Neuronal stem cell (in vitro differentiated cells): ENCODE measurements at regions not wholly inside any gene's neighbourhood (a gene's known extent, or its start where the extent isn't known, plus 50 kb on each side); places are given as distances from the start of the nearest gene placed in this dataset.

Source experiments
- DNase-seq: peaks from one replicate; pipeline ENCODE4 v3.0.0-alpha.2; 2013; ENCODE audit warnings: low spot score
- H2AFZ ChIP-seq: one replicate; pipeline ENCODE4 v1.6.1; 2013; ENCODE audit warnings: mild to moderate bottlenecking, low read length, inconsistent platforms
- H2AK5ac ChIP-seq: 2 replicates; pipeline ENCODE4 v1.6.1; 2013; ENCODE audit warnings: low read depth, mild to moderate bottlenecking, inconsistent platforms, low read length, moderate library complexity, mixed read lengths
- H2BK120ac ChIP-seq: 2 replicates; pipeline ENCODE4 v1.6.1; 2013; ENCODE audit warnings: low read depth, mild to moderate bottlenecking, inconsistent platforms, low read length, moderate library complexity, mixed read lengths
- H2BK12ac ChIP-seq: one replicate; pipeline ENCODE4 v1.6.1; 2013; ENCODE audit warnings: low read length, inconsistent platforms
- H2BK15ac ChIP-seq: 2 replicates; pipeline ENCODE4 v1.6.1; 2013; ENCODE audit warnings: mild to moderate bottlenecking, low read length, inconsistent platforms, mixed read lengths
- H2BK5ac ChIP-seq: one replicate; pipeline ENCODE4 v1.6.1; 2013; ENCODE audit warnings: inconsistent platforms, mild to moderate bottlenecking, low read length, moderate library complexity
- H3K14ac ChIP-seq: one replicate; pipeline ENCODE4 v1.6.1; 2013; ENCODE audit warnings: low read length, inconsistent platforms
- H3K18ac ChIP-seq: 2 replicates; pipeline ENCODE4 v1.6.1; 2013; ENCODE audit warnings: low read length, inconsistent platforms
- H3K23ac ChIP-seq: 2 replicates; pipeline ENCODE4 v1.6.1; 2013; ENCODE audit warnings: low read depth, mild to moderate bottlenecking, mixed read lengths, low read length, inconsistent platforms; ENCODE audit not compliant: poor library complexity
- H3K27ac ChIP-seq: replicated peaks from 3 replicates; pipeline ENCODE4 v1.5.1; 2013; ENCODE audit warnings: low read length, inconsistent platforms
- H3K27me3 ChIP-seq, 3 experiments: 2 replicates each; pipeline ENCODE4 v1.6.1; 2013; ENCODE audit warnings: low read length in 3 of 3, mild to moderate bottlenecking in 2 of 3, inconsistent platforms in 1 of 3, low read depth in 1 of 3, mixed read lengths in 1 of 3, moderate library complexity in 1 of 3; ENCODE audit not compliant: control insufficient read depth in 3 of 3, insufficient read depth in 3 of 3
- H3K36me3 ChIP-seq, 2 donors: replicated peaks in 1 of 2; 2 replicates each; pipeline ENCODE4 v1.6.1; 2013; ENCODE audit warnings: low read length in 2 of 2; ENCODE audit not compliant: control insufficient read depth in 2 of 2, insufficient read depth in 2 of 2
- H3K4ac ChIP-seq: 2 replicates; pipeline ENCODE4 v1.6.1; 2013; ENCODE audit warnings: inconsistent platforms, mild to moderate bottlenecking, low read length, moderate library complexity
- H3K4me1 ChIP-seq, 2 donors: 1 replicate in 1 of 2; 2 replicates in 1 of 2; pipeline ENCODE4 v1.6.1; 2013; ENCODE audit warnings: low read length in 2 of 2, low read depth in 1 of 2; ENCODE audit not compliant: control insufficient read depth in 2 of 2, insufficient read depth in 1 of 2
- H3K4me2 ChIP-seq: one replicate; pipeline ENCODE4 v1.6.1; 2013; ENCODE audit warnings: mild to moderate bottlenecking, low read length, inconsistent platforms; ENCODE audit not compliant: insufficient read depth, poor library complexity, severe bottlenecking
- H3K4me3 ChIP-seq, 2 donors: 2 replicates each; pipeline ENCODE4 v1.5.1; 2013; ENCODE audit warnings: low read length in 2 of 2, mild to moderate bottlenecking in 2 of 2, inconsistent platforms in 1 of 2, moderate library complexity in 1 of 2
- H3K79me1 ChIP-seq: one replicate; pipeline ENCODE4 v1.6.1; 2013; ENCODE audit warnings: low read depth, mild to moderate bottlenecking, inconsistent platforms, low read length, moderate library complexity
- H3K9ac ChIP-seq: one replicate; pipeline ENCODE4 v1.6.1; 2013; ENCODE audit warnings: mild to moderate bottlenecking, low read depth, low read length, inconsistent platforms; ENCODE audit not compliant: poor library complexity
- H3K9me3 ChIP-seq, 2 donors: replicated peaks in 1 of 2; 2 replicates each; pipeline versions ENCODE3 to v1.6.1; 2013; ENCODE audit warnings: low read length in 2 of 2, mild to moderate bottlenecking in 2 of 2, inconsistent platforms in 1 of 2, low read depth in 1 of 2, mixed read lengths in 1 of 2, moderate library complexity in 1 of 2; ENCODE audit not compliant: control insufficient read depth in 2 of 2, insufficient read depth in 1 of 2
- H4K8ac ChIP-seq: one replicate; pipeline ENCODE4 v1.6.1; 2013; ENCODE audit warnings: low read depth, mild to moderate bottlenecking, inconsistent platforms, low read length, moderate library complexity
- H4K91ac ChIP-seq: one replicate; pipeline ENCODE4 v1.6.1; 2013; ENCODE audit warnings: low read length, low read depth, mild to moderate bottlenecking, inconsistent platforms; ENCODE audit not compliant: poor library complexity
- WGBS, 2 donors: extraction: QIAGEN DNeasy Blood & Tissue Kit; methylation state at CpG; one replicate each; pipeline ENCODE4 v1.1.7; 2013; ENCODE audit warnings: missing lambda C conversion rate in 2 of 2, mixed read lengths in 1 of 2; ENCODE audit not compliant: insufficient read length in 2 of 2, insufficient replicate concordance in 1 of 2; ENCODE audit errors: extremely low coverage in 2 of 2; 5-methylcytosine and 5-hydroxymethylcytosine counted together

DNA sequence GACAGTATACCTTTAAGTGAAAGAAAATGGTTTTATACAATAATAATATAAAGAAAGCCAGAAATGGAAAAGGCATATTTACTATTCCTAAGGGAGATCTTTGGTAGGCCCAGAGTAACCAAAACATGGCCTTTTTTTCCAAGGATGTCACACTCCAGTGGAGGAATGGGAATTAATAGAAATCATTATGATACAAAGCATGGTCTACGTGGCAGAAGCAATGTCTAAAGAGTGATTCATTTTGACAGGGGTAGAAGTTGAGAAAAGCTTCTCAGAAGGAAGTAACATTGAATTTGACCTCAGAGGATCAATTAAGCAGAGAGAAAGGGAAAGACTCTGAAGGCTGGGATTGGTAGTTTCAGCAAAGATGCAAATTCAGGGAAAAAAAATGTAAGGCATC lies 208.6 kb downstream of the BTG1 start:
- Histone ChIP-seq H3K9ac (no peak overlapping the region), H3K14ac (no peak overlapping the region), H3K23ac (no peak overlapping the region), H2BK12ac (no peak overlapping the region), H3K36me3 (no peaks in the 10 kb centered on the region), H2AK5ac (no peak overlapping the region), H2BK120ac (no peak overlapping the region), H3K27me3 (no peaks in the 10 kb centered on the region), H2AFZ (peak overlapping the region; percentile 18), H3K9me3 (no peaks in the 10 kb centered on the region), H4K8ac (no peak overlapping the region), H4K91ac (no peak overlapping the region), H3K4me3 (no peak overlapping the region), H3K4me2 (no peak overlapping the region), H3K79me1 (no peaks in the 10 kb centered on the region), H3K27ac (no peak overlapping the region), H3K18ac (no peak overlapping the region), H2BK15ac (no peak overlapping the region), H2BK5ac (no peak overlapping the region), H3K4ac (no peak overlapping the region), H3K4me1 (no peaks in the 10 kb centered on the region)
- no peak for DNase-seq
- WGBS, 2 donors = no CpG with 5 or more reads among the region's 1 CpG

GRCh38 chr12:91935296-91935695 lies 210.3 kb downstream of the BTG1 start:
- Histone ChIP-seq H2BK15ac (no peak overlapping the region), H3K4me3 (no peak overlapping the region), H2BK120ac (no peak overlapping the region), H3K9ac (no peak overlapping the region), H3K27me3 (no peaks in the 10 kb centered on the region), H3K9me3 (no peaks in the 10 kb centered on the region), H3K14ac (no peak overlapping the region), H3K27ac (no peak overlapping the region), H2BK5ac (no peak overlapping the region), H3K79me1 (no peaks in the 10 kb centered on the region), H4K8ac (no peak overlapping the region), H3K18ac (no peak overlapping the region), H3K36me3 (no peaks in the 10 kb centered on the region), H2AK5ac (no peak overlapping the region), H2AFZ (no peak overlapping the region), H2BK12ac (no peak overlapping the region), H3K4me1 (no peaks in the 10 kb centered on the region), H3K23ac (no peak overlapping the region), H4K91ac (no peak overlapping the region), H3K4me2 (no peak overlapping the region), H3K4ac (no peak overlapping the region)
- no peak for DNase-seq
- no CpG with 5 or more reads among the region's 2 CpGs for WGBS, 2 donors

DNA sequence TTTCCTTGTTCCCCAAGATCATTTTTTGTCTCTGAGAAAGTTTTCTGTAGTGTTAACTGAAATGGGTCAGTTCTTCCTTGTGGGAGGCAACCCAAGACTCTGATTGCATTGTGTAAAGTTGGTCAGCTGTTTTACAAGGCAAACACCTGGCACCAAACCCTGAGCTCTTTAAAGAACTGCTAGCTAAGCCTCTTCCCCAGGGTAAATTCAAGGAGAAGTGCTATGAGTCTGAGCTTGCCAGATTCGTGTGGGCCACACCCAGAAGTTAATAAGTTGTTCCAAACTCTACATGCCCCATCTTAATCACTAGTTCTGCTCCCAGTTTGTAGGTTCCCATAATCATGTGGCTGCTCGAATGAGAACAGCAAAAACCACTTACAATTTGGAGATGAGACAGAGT lies 214.5 kb downstream of the BTG1 start:
- H4K8ac ChIP-seq = no peak overlapping the region
- H3K4ac ChIP-seq = no peak overlapping the region
- peak overlapping the region; percentile 6 for H2AFZ ChIP-seq
- no peak overlapping the region for H4K91ac ChIP-seq
- no peak overlapping the region for H3K4me3 ChIP-seq
- H2BK5ac ChIP-seq = no peak overlapping the region
- no CpG with 5 or more reads among the region's 2 CpGs for WGBS, 2 donors
- no peak overlapping the region for H3K23ac ChIP-seq
- H3K14ac ChIP-seq = no peak overlapping the region
- no peak overlapping the region for H3K18ac ChIP-seq
- H3K27ac ChIP-seq = no peak overlapping the region
- H3K9me3 ChIP-seq = peaks cover 0 to 2% of the 10 kb centered on the region in 2 donors
- H3K4me2 ChIP-seq = no peak overlapping the region
- H3K9ac ChIP-seq = no peak overlapping the region
- no peaks in the 10 kb centered on the region for H3K27me3 ChIP-seq
- no peak overlapping the region for H2BK15ac ChIP-seq
- no peaks in the 10 kb centered on the region for H3K4me1 ChIP-seq
- no peak for DNase-seq
- H2BK120ac ChIP-seq = no peak overlapping the region
- H3K36me3 ChIP-seq = no peaks in the 10 kb centered on the region
- H3K79me1 ChIP-seq = no peaks in the 10 kb centered on the region
- no peak overlapping the region for H2BK12ac ChIP-seq
- no peak overlapping the region for H2AK5ac ChIP-seq

GRCh38 chr12:91928501-91928900 lies 217.1 kb downstream of the BTG1 start:
- Histone ChIP-seq H3K27ac (no peak overlapping the region), H3K4me3 (no peak overlapping the region), H3K9ac (no peak overlapping the region), H2BK120ac (no peak overlapping the region), H2BK12ac (no peak overlapping the region), H3K9me3 (peaks cover 0 to 2% of the 10 kb centered on the region in 2 donors), H3K23ac (no peak overlapping the region), H2AFZ (no peak overlapping the region), H3K18ac (no peak overlapping the region), H3K4me1 (no peaks in the 10 kb centered on the region), H3K4me2 (no peak overlapping the region), H3K79me1 (no peaks in the 10 kb centered on the region), H2BK15ac (no peak overlapping the region), H3K27me3 (no peaks in the 10 kb centered on the region), H3K4ac (no peak overlapping the region), H3K14ac (no peak overlapping the region), H2BK5ac (no peak overlapping the region), H4K91ac (no peak overlapping the region), H3K36me3 (no peaks in the 10 kb centered on the region), H4K8ac (no peak overlapping the region), H2AK5ac (no peak overlapping the region)
- DNase-seq = no peak
- WGBS, 2 donors = no CpG with 5 or more reads among the region's 2 CpGs
